Stomach (tissue), 8 donors: ENCODE measurements at regions not wholly inside any gene's neighbourhood (a gene's known extent, or its start where the extent isn't known, plus 50 kb on each side); places are given as distances from the start of the nearest gene placed in this dataset.

Experiments used
- DNase-seq, 2 donors: peaks; one replicate each; pipeline versions ENCODE4 v3.0.0 to v3.0.0-alpha.2; 2013 to 2019
- H3K27ac ChIP-seq, 5 donors: fragments of 200-600 bp in 4 of 5; sonication (generic) in 4 of 5; one replicate each; pipeline ENCODE4 v1.5.1; 2013 to 2019; ENCODE audit warnings: mild to moderate bottlenecking in 1 of 5, moderate library complexity in 1 of 5
- H3K27me3 ChIP-seq, 3 donors: fragments of 200-600 bp; sonication (generic); one replicate each; pipeline ENCODE4 v1.5.1; 2017 to 2019; ENCODE audit warnings: mixed run types in 1 of 3
- H3K36me3 ChIP-seq, 4 donors: fragments of 200-600 bp; sonication (generic); 1 replicate in 3 of 4; 2 replicates in 1 of 4; pipeline ENCODE4 v1.5.1; 2016 to 2019
- H3K4me1 ChIP-seq, 4 donors: fragments of 200-600 bp; sonication (generic); one replicate each; pipeline ENCODE4 v1.5.1; 2016 to 2019
- H3K4me3 ChIP-seq, 4 donors: fragments of 200-600 bp; sonication (generic) in 3 of 4; one replicate each; pipeline ENCODE4 v1.5.1; 2016 to 2019; ENCODE audit warnings: mild to moderate bottlenecking in 1 of 4
- H3K9me3 ChIP-seq, 4 donors: fragments of 200-600 bp; sonication (generic); one replicate each; pipeline ENCODE4 v1.5.1; 2016 to 2019
- CTCF ChIP-seq, 7 experiments: fragments of 450-650 bp in 4 of 7; fragments of 200-600 bp in 3 of 7; sonication (generic) in 3 of 7; IDR thresholded peaks; one replicate each; pipeline ENCODE4 v1.5.1; 2016 to 2019; ENCODE audit warnings: antibody characterized with exemption in 7 of 7, control low read depth in 2 of 7, mild to moderate bottlenecking in 1 of 7
- EP300 ChIP-seq: sonication (generic); formaldehyde crosslinking; IDR thresholded peaks from one replicate; pipeline ENCODE4 v1.6.1; 2017; ENCODE audit warnings: antibody characterized with exemption
- POLR2A ChIP-seq, 4 donors: fragments of 450-650 bp; IDR thresholded peaks; one replicate each; pipeline ENCODE4 v1.6.1; 2016; ENCODE audit warnings: antibody characterized with exemption in 4 of 4, control low read depth in 2 of 4, mild to moderate bottlenecking in 1 of 4, moderate library complexity in 1 of 4
- POLR2AphosphoS5 ChIP-seq, 3 donors: sonication (generic); formaldehyde crosslinking; IDR thresholded peaks; one replicate each; pipeline ENCODE4 v1.6.1; 2016; ENCODE audit warnings: antibody characterized with exemption in 3 of 3
- WGBS, 5 donors: extraction: QIAGEN DNeasy Blood & Tissue Kit in 3 of 5; methylation state at CpG; one replicate each; pipeline versions ENCODE4 v1.1.5 to v1.1.7; 2013 to 2018; 5-methylcytosine and 5-hydroxymethylcytosine counted together
- intact Hi-C: fragments of 100-400 bp; cut with DNase I; formaldehyde crosslinking; loops from one replicate; pipeline ENCODE4 v1.15.1; 2023; ENCODE audit warnings: low total_unique reads
- donor health status: healthy with polysubstance abuse.
- donor health status: Bipolar disorder and iron deficiency.
- donor health status: healthy.

DNA sequence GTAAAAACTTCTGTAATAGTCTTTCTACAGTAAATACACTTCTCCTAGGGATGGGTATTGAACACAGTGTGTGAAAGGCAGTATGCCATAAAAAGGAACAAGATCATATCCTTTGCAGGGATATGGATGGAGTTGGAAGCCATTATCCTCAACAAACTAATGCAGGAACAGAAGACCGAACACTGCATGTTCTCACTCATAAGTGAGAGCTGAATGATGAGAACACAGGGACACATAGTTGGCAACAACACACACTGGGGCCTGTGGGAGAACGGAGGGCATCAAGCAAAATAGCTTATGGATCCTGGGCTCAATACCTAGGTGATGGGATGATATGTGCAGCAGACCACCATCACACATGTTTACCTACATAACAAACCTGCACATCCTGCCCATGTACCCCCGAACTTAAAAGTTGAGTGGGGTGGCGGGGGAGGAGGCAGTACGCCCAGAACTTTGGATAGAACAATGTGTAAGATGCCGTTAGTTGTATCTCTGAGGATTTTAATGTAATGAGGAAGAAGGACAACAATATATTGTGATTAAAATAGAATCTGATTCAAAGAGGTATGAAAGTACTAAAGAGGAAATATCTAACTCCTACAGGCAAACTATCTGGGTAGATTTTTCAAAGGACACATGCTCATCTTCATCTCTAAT lies 183.2 kb downstream of the NDFIP2 start:
- Histone ChIP-seq H3K36me3 (no peaks in the 10 kb centered on the region), H3K9me3 (no peaks in the 10 kb centered on the region), H3K4me3 (no peak overlapping the region), H3K27ac (no peak overlapping the region), H3K27me3 (no peaks in the 10 kb centered on the region), H3K4me1 (peaks cover 0 to 10% (median 2%) of the 10 kb centered on the region in 4 donors)
- DNase-seq = no peak
- 76 to 92% (median 85%) methylated on average over 6 of the region's 6 CpGs for WGBS, 5 donors
- no peak for TF ChIP-seq EP300
- TF ChIP-seq CTCF (IDR thresholded peaks at IDR 0.05) = no peak
- intact Hi-C loops = no loop called here

- Histone ChIP-seq H3K4me1 (peaks cover 0 to 14% (median 5%) of the 10 kb centered on the region in 4 donors), H3K9me3 (no peaks in the 10 kb centered on the region), H3K4me3 (no peak overlapping the region), H3K36me3 (no peaks in the 10 kb centered on the region), H3K27me3 (no peaks in the 10 kb centered on the region), H3K27ac (no peak overlapping the region)
- TF ChIP-seq EP300 (no peak), POLR2A (IDR thresholded peaks at IDR 0.05) (no peak), POLR2AphosphoS5 (IDR thresholded peaks at IDR 0.05) (no peak), CTCF (IDR thresholded peaks at IDR 0.05) (no peak)
- WGBS, 5 donors = 60 to 66% (median 63%) methylated on average over 2 of the region's 2 CpGs
- intact Hi-C loops = no loop called here
- DNase-seq = no peak
These were observed 182.5 kb downstream of the NDFIP2 start for GRCh38 chr13:79663435-79663834.

DNA sequence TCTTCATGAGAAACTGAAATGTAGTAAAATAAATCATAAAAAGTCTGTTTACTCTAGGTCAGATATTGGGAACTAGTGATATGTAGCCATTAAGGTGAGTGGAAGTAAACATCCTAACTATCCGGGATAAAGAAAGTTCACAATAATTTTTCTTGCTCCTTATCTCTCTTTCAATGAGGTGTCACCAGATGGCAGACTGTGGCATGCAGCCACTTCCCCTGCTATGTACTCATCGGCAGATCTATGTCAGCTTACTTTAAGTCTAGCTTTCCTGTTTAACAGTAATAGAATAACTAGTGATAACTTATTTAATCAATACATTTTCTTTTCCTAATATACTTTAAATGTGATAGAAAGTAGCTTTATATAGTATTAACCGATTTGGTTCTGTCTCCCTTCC lies 181.9 kb downstream of the NDFIP2 start:
- intact Hi-C loops = no loop called here
- DNase-seq = no peak
- Histone ChIP-seq H3K9me3 (no peaks in the 10 kb centered on the region), H3K27ac (no peak overlapping the region), H3K4me1 (peaks cover 0 to 16% (median 6%) of the 10 kb centered on the region in 4 donors), H3K4me3 (no peak overlapping the region), H3K27me3 (no peaks in the 10 kb centered on the region), H3K36me3 (no peaks in the 10 kb centered on the region)
- WGBS, 5 donors = 14 to 24% (median 18%) methylated on average over 3 of the region's 3 CpGs
- TF ChIP-seq EP300 (no peak), POLR2A (IDR thresholded peaks at IDR 0.05) (no peak)

DNA sequence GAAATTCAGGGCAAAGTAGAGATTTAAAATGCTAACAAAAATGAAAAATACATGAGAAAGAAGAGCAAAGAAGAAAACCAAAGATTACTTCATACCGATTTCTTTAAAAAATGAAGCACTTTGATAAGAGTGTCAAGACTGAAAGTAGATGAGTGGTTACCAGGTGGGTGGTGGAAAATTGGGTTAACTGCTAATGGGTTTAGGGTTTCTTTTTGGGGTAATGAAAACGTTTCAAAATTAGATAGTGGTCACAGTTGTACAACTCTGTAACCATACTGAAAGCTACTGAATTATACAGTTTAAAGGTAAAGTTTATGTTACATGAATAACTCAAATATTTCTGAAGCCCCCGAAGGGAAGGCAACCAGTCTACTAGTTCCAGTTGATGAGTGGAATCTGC lies 179.4 kb downstream of the NDFIP2 start:
- no peaks in the 10 kb centered on the region for H3K36me3 ChIP-seq
- TF ChIP-seq EP300 (no peak), POLR2AphosphoS5 (IDR thresholded peaks at IDR 0.05) (no peak), POLR2A (IDR thresholded peaks at IDR 0.05) (no peak), CTCF (IDR thresholded peaks at IDR 0.05) (no peak)
- no peaks in the 10 kb centered on the region for H3K9me3 ChIP-seq
- no peaks in the 10 kb centered on the region for H3K27me3 ChIP-seq
- no peak overlapping the region for H3K4me3 ChIP-seq
- no peak for DNase-seq
- H3K4me1 ChIP-seq = peaks cover 0 to 16% (median 6%) of the 10 kb centered on the region in 4 donors
- no peak overlapping the region for H3K27ac ChIP-seq
- intact Hi-C loops = no loop called here
- WGBS, 5 donors = 68 to 84% (median 76%) methylated on average over 3 of the region's 3 CpGs

DNA sequence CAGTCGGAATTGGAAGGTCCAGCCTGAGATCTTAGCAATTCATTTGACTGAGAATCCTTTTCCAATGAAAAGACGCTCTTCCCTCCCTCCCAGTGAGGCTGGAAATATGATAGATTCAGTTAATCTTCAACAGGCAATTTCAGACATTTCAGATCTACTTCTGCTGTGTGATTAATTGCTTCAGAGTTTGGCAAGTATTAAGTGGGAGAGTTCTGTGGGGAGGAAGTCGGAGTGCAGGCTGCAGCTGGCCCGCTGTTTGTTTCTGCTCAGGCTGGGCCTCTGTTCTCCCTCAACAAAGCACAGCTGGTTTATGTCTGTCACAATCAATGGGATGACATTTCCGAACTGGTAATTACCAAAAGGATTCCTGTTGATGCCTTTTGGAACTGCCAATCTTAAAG lies 178.2 kb downstream of the NDFIP2 start:
- TF ChIP-seq CTCF (IDR thresholded peaks at IDR 0.05) = no peak
- no peak for TF ChIP-seq POLR2AphosphoS5 (IDR thresholded peaks at IDR 0.05)
- no peak for TF ChIP-seq EP300
- no peak for TF ChIP-seq POLR2A (IDR thresholded peaks at IDR 0.05)
- 45 to 64% (median 59%) methylated on average over 5 of the region's 5 CpGs for WGBS, 5 donors
- H3K36me3 ChIP-seq = no peaks in the 10 kb centered on the region
- no peak overlapping the region for H3K27ac ChIP-seq
- intact Hi-C loops = no loop called here
- DNase-seq = peak in 1 of 2 donors; percentile 83
- no peak overlapping the region for H3K4me3 ChIP-seq
- H3K4me1 ChIP-seq = peaks cover 0 to 16% (median 6%) of the 10 kb centered on the region in 4 donors
- no peaks in the 10 kb centered on the region for H3K9me3 ChIP-seq
- H3K27me3 ChIP-seq = no peaks in the 10 kb centered on the region
